ENCODE measurements at regions not wholly inside any gene's neighbourhood (a gene's known extent, or its start where the extent isn't known, plus 50 kb on each side); places are given as distances from the start of the nearest gene placed in this dataset.

GRCh38 chr6:4487538-4487937 is 288.7 kb upstream of the CDYL start:
- TF ChIP-seq POLR2A (IDR thresholded peaks at IDR 0.05), result no peak
- no peak for TF ChIP-seq CTCF (IDR thresholded peaks at IDR 0.05)

Data from adrenal gland (tissue), 5 donors.